HFFc6 (cell line): ENCODE measurements at regions not wholly inside any gene's neighbourhood (a gene's known extent, or its start where the extent isn't known, plus 50 kb on each side); places are given as distances from the start of the nearest gene placed in this dataset.

ENCODE experiments used
- DNase-seq: peaks from one replicate; pipeline ENCODE4 v3.0.0-alpha.2; 2018
- H3K27ac Mint-ChIP-seq: 2 replicates; pipeline ENCODE4 v1.8.0; 2020; ENCODE audit warnings: mild to moderate bottlenecking, mixed read lengths
- H3K27me3 Mint-ChIP-seq: 2 replicates; pipeline ENCODE4 v1.8.0; 2021; ENCODE audit warnings: mild to moderate bottlenecking, moderate library complexity, mixed read lengths; ENCODE audit not compliant: insufficient read depth
- H3K36me3 Mint-ChIP-seq: 2 replicates; pipeline ENCODE4 v1.8.0; 2021; ENCODE audit warnings: low read depth, mixed read lengths
- H3K4me1 Mint-ChIP-seq: 2 replicates; pipeline ENCODE4 v1.8.0; 2020; ENCODE audit warnings: low read depth, mixed read lengths
- H3K4me3 Mint-ChIP-seq: 2 replicates; pipeline ENCODE4 v1.8.0; 2020; ENCODE audit warnings: mild to moderate bottlenecking, moderate library complexity, mixed read lengths
- H3K9me3 Mint-ChIP-seq: 2 replicates; pipeline ENCODE4 v1.8.0; 2020; ENCODE audit warnings: mild to moderate bottlenecking, mixed read lengths
- TF ChIP-seq, protein P1 (sequence below): fragments of 200-600 bp; sonication (generic); IDR thresholded peaks from 2 replicates; pipeline ENCODE4 v1.5.0; 2021; ENCODE audit warnings: antibody characterized with exemption, mild to moderate bottlenecking

DNA sequence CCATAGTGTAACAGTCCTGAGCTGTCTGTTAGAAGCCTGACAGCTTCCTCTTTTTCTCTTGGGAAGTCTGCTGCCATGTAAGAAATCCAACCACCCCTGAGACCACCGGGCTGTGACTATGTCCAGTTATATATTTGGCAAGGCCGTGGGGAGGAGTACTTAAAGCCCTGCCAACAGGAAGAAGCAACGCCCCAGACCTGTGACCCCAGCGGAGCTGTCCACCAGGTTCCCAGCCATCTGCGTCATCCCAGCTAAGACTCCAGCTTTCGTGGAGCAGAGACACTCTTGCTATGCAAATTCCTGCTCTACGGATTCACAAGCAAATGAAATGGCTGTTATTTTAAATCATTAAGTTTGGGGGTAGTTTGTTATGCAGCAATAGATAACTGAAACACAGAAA, 417.3 kb downstream of the TLE4 start:
- H3K36me3 Mint-ChIP-seq, result no peaks in the 10 kb centered on the region
- no peak overlapping the region for H3K27ac Mint-ChIP-seq
- peaks cover 5% of the 10 kb centered on the region for H3K27me3 Mint-ChIP-seq
- no peak for DNase-seq
- H3K9me3 Mint-ChIP-seq, result no peaks in the 10 kb centered on the region
- no peaks in the 10 kb centered on the region for H3K4me1 Mint-ChIP-seq
- no peak overlapping the region for H3K4me3 Mint-ChIP-seq
- TF ChIP-seq, protein P1, sequence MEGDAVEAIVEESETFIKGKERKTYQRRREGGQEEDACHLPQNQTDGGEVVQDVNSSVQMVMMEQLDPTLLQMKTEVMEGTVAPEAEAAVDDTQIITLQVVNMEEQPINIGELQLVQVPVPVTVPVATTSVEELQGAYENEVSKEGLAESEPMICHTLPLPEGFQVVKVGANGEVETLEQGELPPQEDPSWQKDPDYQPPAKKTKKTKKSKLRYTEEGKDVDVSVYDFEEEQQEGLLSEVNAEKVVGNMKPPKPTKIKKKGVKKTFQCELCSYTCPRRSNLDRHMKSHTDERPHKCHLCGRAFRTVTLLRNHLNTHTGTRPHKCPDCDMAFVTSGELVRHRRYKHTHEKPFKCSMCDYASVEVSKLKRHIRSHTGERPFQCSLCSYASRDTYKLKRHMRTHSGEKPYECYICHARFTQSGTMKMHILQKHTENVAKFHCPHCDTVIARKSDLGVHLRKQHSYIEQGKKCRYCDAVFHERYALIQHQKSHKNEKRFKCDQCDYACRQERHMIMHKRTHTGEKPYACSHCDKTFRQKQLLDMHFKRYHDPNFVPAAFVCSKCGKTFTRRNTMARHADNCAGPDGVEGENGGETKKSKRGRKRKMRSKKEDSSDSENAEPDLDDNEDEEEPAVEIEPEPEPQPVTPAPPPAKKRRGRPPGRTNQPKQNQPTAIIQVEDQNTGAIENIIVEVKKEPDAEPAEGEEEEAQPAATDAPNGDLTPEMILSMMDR, result no peak

- Mint-ChIP-seq H3K27me3 (peaks cover 3% of the 10 kb centered on the region), H3K4me1 (no peaks in the 10 kb centered on the region), H3K9me3 (no peaks in the 10 kb centered on the region), H3K4me3 (no peak overlapping the region), H3K27ac (no peak overlapping the region), H3K36me3 (no peaks in the 10 kb centered on the region)
- no peak for DNase-seq
- TF ChIP-seq, protein P1, result no peak
Measured at GRCh38 chr9:79988126-79988525, 416.4 kb downstream of the TLE4 start.

GRCh38 chr9:79986437-79986836, 414.7 kb downstream of the TLE4 start:
- H3K36me3 Mint-ChIP-seq, result no peaks in the 10 kb centered on the region
- TF ChIP-seq, protein P1, result no peak
- no peaks in the 10 kb centered on the region; the same call in 1 of the 2 replicates for H3K27me3 Mint-ChIP-seq
- no peaks in the 10 kb centered on the region for H3K4me1 Mint-ChIP-seq
- no peaks in the 10 kb centered on the region for H3K9me3 Mint-ChIP-seq
- no peak overlapping the region for H3K27ac Mint-ChIP-seq
- no peak for DNase-seq
- no peak overlapping the region for H3K4me3 Mint-ChIP-seq

- H3K27ac Mint-ChIP-seq, result no peak overlapping the region
- no peaks in the 10 kb centered on the region for H3K9me3 Mint-ChIP-seq
- H3K36me3 Mint-ChIP-seq, result no peaks in the 10 kb centered on the region
- TF ChIP-seq, protein P1, result no peak
- peaks cover 1% of the 10 kb centered on the region; the same call in 1 of the 2 replicates for H3K27me3 Mint-ChIP-seq
- DNase-seq, result no peak
- no peaks in the 10 kb centered on the region for H3K4me1 Mint-ChIP-seq
- H3K4me3 Mint-ChIP-seq, result peak overlapping the region; percentile 20; the same call in 1 of the 2 replicates
Measured at GRCh38 chr9:79985772-79986171, 414.0 kb downstream of the TLE4 start.

- no peak overlapping the region for H3K27ac Mint-ChIP-seq
- H3K4me1 Mint-ChIP-seq, result no peaks in the 10 kb centered on the region
- TF ChIP-seq, protein P1, result no peak
- H3K27me3 Mint-ChIP-seq, result peaks cover 5% of the 10 kb centered on the region; the same call in 1 of the 2 replicates
- H3K36me3 Mint-ChIP-seq, result no peaks in the 10 kb centered on the region
- no peak for DNase-seq
- H3K4me3 Mint-ChIP-seq, result no peak overlapping the region; the same call in 1 of the 2 replicates
- no peaks in the 10 kb centered on the region for H3K9me3 Mint-ChIP-seq
Measured at GRCh38 chr9:79985264-79985663, 413.5 kb downstream of the TLE4 start.
